Testis (tissue), 2 donors: ENCODE measurements at regions not wholly inside any gene's neighbourhood (a gene's known extent, or its start where the extent isn't known, plus 50 kb on each side); places are given as distances from the start of the nearest gene placed in this dataset.

Source experiments
- CTCF ChIP-seq, 3 experiments: fragments of 450-650 bp in 2 of 3; fragments of 200-600 bp in 1 of 3; sonication (generic) in 1 of 3; IDR thresholded peaks; one replicate each; pipeline ENCODE4 v1.5.1; 2016 to 2019; ENCODE audit warnings: antibody characterized with exemption in 3 of 3, mild to moderate bottlenecking in 2 of 3, moderate library complexity in 1 of 3
- POLR2A ChIP-seq: fragments of 450-650 bp; IDR thresholded peaks from one replicate; pipeline ENCODE4 v1.6.1; 2017; ENCODE audit warnings: antibody characterized with exemption, mild to moderate bottlenecking, moderate library complexity

GRCh38 chr3:22593638-22594037, 609.5 kb upstream of the UBE2E2 start:
- TF ChIP-seq CTCF (IDR thresholded peaks at IDR 0.05) (no peak), POLR2A (no peak)
